ENCODE measurements at regions not wholly inside any gene's neighbourhood (a gene's known extent, or its start where the extent isn't known, plus 50 kb on each side); places are given as distances from the start of the nearest gene placed in this dataset.

GRCh38 chr6:41451515-41452163 is 94.5 kb upstream of the FOXP4 start:
- no peak for DNase-seq

- no peak for DNase-seq
Observed at GRCh38 chr6:41452763-41453162, 93.4 kb upstream of the FOXP4 start.

GRCh38 chr6:41453244-41453643 is 92.9 kb upstream of the FOXP4 start:
- DNase-seq, result no peak

GRCh38 chr6:41454189-41454789 is 91.9 kb upstream of the FOXP4 start:
- DNase-seq, result no peak

- DNase-seq, result no peak
Observed at GRCh38 chr6:41455410-41455809, 90.8 kb upstream of the FOXP4 start.

GRCh38 chr6:41455818-41456217 is 90.4 kb upstream of the FOXP4 start:
- DNase-seq, result no peak

GRCh38 chr6:41457303-41457670 is 88.9 kb upstream of the FOXP4 start:
- DNase-seq, result no peak

GRCh38 chr6:41459738-41460137 is 86.4 kb upstream of the FOXP4 start:
- no peak for DNase-seq

- no peak for DNase-seq
Observed at GRCh38 chr6:41460742-41461336, 85.3 kb upstream of the FOXP4 start.

- no peak for DNase-seq
Observed at GRCh38 chr6:41462033-41462432, 84.1 kb upstream of the FOXP4 start.

- no peak for DNase-seq
Observed at GRCh38 chr6:41463062-41463930, 82.9 kb upstream of the FOXP4 start.

GRCh38 chr6:41464019-41464418 is 82.2 kb upstream of the FOXP4 start:
- no peak for DNase-seq

- no peak for DNase-seq
Observed at GRCh38 chr6:41464481-41464880, 81.7 kb upstream of the FOXP4 start.

- DNase-seq, result no peak
Observed at GRCh38 chr6:41466437-41466990, 79.7 kb upstream of the FOXP4 start.

GRCh38 chr6:41467061-41467460 is 79.1 kb upstream of the FOXP4 start:
- DNase-seq, result no peak

- no peak for DNase-seq
Observed at GRCh38 chr6:41467627-41468404, 78.4 kb upstream of the FOXP4 start.

- no peak for DNase-seq
Observed at GRCh38 chr6:41469156-41470028, 76.8 kb upstream of the FOXP4 start.

GRCh38 chr6:41470029-41470330 is 76.2 kb upstream of the FOXP4 start:
- no peak for DNase-seq

- DNase-seq, result no peak
Observed at GRCh38 chr6:41470331-41471063, 75.7 kb upstream of the FOXP4 start.

GRCh38 chr6:41471064-41471895 is 74.9 kb upstream of the FOXP4 start:
- DNase-seq, result no peak

Measured in 8988T (cell line).